Islet of Langerhans (tissue), 1 donor: ENCODE measurements at regions not wholly inside any gene's neighbourhood (a gene's known extent, or its start where the extent isn't known, plus 50 kb on each side); places are given as distances from the start of the nearest gene placed in this dataset.
A peak's percentile ranks its signal among the peaks of the same experiment; 100 is the strongest.

Source experiments
- FAIRE-seq: peaks from one replicate; lab custom pipeline; 2011; peaks lifted over from hg19 to GRCh38; lab: Jason Lieb, UNC

- no peak for FAIRE-seq
These were observed 136.7 kb downstream of the KDR start for GRCh38 chr4:54988655-54989054.

GRCh38 chr4:54986095-54986846 is 139.1 kb downstream of the KDR start:
- no peak for FAIRE-seq

DNA sequence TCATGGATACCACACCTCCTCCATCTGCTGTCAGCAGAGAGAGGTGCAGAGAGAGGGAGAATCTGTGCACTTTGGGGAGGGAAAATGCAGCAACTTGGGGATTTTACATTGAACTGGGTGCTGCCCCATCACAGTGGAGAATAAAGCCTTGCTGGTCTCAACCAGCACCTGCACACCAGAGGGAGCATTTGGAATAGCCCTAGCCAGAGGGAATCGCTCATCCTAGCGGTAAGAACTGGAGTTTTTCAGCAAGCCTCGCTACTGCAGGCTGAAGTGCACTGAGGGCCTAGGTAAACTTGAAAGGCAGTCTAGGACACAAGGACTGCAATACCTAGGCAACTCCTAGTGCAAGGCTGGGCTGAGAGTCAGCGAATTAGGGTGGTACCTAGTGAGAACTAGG is 148.7 kb downstream of the KDR start:
- no peak for FAIRE-seq

DNA sequence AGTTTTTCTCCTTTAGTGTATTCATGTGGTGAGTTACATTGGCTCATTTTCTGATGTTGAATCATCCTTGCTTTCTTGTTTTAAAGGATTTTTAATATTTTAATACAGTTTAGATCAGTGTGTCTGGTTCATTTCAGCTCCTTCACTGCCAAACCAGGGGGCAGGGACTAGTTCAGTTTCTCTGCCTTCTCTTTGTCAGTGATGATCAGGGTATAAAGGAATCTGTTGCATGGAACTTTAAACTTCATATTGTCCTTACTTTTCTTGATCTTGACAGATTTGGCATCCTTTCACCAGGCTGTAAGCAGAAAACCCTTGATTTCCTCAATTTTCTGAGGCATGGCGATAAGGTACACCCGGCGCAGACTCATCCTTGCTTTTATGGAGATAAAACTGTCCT is 149.4 kb downstream of the KDR start:
- FAIRE-seq, result no peak

DNA sequence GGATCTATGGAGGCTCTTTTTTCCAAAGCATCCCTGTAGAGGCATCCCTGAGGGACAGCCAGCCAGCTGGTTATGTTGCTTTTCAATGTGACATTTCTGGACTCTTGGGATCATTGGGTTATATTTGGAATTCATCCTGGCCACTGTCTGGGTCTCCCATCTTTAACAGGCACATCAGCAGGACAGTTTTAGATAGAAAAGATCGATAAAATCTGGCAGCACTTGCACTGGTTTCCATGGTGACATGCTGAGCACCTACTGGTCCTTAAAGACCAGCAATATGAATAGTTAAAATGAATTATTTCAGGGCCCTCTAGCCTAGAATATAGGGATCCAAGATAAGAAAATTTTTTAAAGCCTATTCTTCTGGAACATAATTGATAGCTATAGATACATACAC is 151.6 kb downstream of the KDR start:
- no peak for FAIRE-seq

GRCh38 chr4:54971474-54971950 is 153.9 kb downstream of the KDR start:
- FAIRE-seq, result peak; percentile 89

DNA sequence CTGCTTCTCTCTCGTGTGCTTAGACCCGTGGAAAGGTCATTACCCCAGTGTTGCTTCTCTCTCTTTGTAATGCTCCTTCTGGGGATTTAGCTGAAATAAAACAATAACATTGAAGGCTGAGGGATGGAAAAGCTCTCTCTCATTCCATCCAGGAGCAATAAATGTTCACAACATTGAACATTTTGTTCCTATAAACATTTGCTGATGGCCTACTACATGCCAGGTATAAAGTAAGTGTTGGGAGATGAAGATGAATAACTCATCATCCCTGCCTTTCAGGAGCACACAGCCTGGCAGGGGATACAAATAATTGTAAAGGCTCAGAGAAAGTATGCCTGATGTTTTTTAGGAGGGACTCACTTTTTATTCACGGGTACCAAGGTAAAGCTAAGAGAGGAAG is 158.1 kb downstream of the KDR start:
- no peak for FAIRE-seq

- no peak for FAIRE-seq
These were observed 163.9 kb downstream of the KDR start for GRCh38 chr4:54961357-54961975.

DNA sequence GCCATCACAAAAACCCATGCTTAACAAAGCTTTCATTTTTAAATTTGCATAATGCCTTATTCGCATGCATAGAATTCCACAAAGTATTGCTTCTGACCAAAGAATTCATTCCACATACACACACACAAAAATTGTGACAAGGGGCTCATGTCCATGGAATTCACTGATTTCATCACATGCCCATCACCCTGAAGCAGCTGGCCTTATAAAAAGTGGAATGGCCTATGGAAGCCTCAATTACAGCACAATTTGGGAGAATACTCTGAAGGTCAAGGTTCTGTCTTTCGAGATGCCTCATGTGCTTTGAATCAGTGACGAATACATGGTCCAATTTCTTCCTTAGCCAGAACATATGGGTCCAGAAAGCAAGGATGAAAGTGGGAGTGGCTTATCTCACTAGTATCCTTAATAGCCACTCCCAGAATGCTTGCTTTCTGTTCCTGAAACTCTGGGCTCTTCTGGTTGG is 165.7 kb downstream of the KDR start:
- FAIRE-seq, result no peak

- no peak for FAIRE-seq
These were observed 166.3 kb downstream of the KDR start for GRCh38 chr4:54959131-54959530.

GRCh38 chr4:54958236-54958635 is 167.2 kb downstream of the KDR start:
- FAIRE-seq, result no peak

DNA sequence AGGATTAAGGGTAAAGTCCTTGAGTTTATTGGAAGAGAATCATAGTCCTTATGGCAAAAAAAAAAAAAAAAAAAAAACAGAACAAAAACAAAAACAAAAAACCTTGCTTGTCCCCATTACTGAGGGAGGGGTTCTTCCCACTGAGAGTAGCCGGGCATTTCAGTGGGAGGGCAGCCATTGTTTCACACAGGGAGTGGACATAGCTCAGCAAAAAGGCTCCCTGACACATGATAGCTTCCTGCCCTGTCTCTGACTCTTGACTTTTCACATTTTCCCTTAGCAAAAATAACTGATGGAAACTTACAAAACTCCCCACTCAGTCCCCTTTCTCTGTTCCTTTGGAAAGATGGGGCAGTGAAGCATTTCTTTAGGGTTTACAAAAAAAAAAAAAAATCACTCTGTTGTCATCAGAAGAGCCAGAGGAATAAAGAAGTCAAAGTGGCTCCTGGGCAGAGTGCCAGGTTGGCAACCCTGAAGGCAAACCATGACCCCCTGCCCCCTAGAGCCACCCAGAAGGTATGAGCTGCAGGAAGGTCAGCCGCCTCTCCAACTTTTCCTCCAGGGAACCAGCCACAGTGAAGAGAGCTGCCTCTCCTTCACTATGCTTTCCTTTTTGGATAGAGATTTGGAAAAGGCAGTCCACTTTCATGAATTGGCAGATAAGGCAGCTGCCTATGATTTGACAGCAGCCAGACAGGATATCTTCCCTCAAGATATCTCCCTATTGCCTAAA is 170.6 kb downstream of the KDR start:
- FAIRE-seq, result no peak

DNA sequence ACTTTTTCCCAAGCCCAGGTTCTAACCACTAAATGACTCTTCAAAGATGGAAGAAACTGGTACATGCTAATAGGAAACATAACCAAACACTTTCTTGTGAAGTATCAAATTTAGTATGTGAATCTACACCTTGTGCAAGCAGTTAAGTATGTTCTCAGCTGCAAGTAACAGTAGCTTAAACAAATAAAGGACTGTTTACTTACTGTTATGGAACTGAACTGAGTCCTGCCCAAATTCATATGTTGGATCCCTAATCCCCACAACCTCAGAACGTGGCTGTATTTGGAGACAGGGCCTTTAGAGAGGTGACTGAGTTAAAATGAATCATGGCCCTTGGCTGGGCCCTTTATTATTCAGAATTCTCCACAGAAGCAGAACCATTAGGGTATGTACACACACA is 178.7 kb downstream of the KDR start:
- FAIRE-seq, result no peak

DNA sequence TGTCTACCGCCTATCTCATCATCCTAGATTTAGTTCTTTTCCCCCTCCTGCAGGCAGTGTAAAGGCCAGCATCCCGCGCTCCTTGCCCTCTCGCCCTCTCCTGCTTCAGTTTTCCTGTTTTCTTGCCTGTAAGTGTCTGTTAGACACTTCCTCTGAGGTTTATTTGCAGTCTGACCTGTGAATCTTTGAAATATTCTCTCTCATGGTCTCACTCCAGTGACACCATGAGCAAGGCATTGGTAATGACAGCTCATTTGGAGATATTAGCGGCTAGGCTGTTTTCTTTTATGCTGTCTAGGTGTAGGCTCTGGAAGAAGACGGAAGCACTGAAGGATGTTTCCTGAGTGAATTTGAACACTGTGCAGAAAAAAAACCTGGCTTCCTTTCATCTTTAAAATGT is 179.6 kb downstream of the KDR start:
- FAIRE-seq, result no peak

- FAIRE-seq, result no peak
These were observed 182.7 kb downstream of the KDR start for GRCh38 chr4:54942721-54943120.

DNA sequence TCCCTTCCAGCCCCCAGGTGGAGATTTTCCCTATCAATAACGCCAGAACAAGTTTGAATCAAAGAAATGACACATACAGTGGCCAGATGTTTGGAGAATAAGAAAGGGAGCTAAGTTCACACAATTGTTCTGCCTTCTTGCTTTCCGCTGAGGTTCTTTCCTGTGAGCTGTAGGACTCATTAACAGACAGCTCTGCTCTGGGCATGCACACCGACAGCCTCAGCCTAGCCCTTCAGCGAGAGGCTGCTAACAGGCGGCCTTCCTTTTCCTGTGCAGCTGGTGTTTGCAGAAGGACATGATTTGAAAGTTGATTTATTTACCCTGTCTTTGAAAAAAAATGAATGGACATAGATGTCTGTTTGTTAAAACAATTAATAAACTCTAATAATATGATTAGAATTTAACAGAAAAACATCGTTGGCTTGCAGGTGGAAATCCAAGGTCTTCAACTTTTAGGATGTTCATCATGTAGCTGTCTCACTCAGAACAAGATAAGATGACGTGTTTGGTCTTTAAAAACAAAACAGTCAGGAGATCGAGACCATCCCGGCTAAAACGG is 183.3 kb downstream of the KDR start:
- no peak for FAIRE-seq

DNA sequence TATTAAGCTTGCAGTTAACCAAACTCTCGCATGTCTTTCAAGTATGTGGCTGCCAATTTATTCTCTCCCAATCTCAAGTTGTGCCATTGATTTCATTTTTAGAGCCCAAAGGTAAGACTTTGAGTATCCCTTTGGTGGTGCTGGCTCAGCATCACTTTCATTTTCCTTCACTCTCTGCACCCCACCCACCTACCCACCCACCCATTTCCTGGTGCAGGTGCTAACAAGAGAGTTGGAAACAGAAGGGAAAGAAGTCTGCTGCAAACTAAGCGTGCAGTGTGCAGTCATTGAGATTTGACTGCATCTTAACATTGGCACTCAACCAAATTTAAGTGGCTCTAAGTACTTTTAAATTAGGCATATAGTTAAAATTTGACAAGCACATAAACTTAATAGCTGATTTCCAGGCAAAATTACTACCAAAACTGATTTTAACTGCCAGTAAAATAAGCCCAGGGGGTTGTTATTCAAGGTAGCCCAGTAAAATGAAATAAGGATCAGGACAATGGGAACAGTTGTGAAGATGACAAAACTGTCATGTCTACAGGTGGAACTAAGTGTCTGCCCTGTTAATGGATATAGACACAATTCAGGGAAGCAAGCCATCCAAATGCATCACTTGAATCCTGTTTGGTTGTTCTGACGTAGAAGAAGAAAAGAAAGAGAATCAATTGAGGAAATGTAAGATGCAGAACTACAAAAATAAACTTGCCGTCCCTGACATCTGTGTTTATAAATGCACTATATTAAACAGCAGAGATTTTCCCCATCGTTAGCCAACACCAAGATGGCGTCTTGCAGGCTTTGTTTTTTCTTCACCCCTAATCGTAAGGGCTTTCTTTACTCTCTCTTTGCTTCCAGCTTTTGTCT is 184.2 kb downstream of the KDR start:
- FAIRE-seq, result no peak

- FAIRE-seq, result no peak
These were observed 187.9 kb downstream of the KDR start for GRCh38 chr4:54937501-54937900.

DNA sequence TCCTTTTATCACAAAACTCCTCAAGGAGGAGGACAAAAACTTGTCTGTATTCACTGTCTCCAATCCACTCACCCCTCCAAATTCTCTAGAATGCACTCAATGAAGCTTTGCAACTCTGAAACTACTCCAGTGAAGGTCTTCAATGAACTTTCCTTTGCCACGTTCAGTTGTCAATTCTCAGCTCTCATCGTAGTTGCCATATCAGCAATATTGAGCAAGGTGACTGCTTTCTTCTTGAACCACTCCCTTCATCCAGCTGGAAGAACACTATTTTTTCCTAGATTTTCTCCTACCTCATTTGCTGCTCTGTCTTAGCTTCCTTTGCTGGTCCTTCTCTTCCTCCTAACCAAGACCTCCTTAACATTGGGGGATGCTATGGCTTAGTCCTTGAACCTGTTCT is 191.8 kb downstream of the KDR start:
- FAIRE-seq, result no peak

DNA sequence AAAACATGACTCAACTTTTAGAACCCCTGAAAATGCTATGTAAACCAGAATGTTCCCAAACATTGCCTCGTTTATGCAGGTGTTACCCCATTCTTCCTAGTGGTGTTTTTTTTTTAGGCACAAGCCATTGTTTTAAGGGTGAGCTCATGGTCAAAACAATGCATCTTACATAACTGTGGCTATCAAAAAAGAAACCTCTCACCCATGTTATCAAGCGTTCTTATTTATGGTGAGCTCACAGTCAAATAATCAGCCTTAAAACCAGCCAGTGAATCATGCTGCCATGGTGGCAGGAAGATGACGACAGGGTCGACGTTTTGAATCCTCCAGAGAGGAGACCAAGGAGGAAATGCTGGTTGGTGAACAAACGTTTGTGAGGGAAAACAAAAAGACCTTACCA is 195.2 kb downstream of the KDR start:
- FAIRE-seq, result no peak

GRCh38 chr4:54929459-54929858 is 195.9 kb downstream of the KDR start:
- FAIRE-seq, result no peak

DNA sequence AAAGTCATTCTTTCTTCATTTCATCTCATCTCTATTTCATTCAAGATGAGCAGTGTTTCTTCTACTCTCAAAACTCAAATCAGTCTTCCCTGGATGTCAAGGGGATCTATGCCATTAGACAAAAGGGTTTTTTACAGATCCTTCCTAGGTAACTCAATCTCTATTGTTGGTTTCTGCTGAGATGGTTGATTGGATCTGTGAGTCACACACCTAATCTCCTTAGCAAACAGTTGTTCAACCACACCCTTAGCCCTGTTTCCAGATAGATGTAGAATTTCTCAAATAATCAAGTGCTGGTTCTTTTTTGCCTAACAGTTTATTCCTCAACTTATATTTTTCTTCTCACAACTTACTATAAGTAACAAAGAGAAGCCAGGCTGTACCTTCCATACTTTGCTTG is 200.5 kb downstream of the KDR start:
- no peak for FAIRE-seq
